ENCODE measurements at regions not wholly inside any gene's neighbourhood (a gene's known extent, or its start where the extent isn't known, plus 50 kb on each side); places are given as distances from the start of the nearest gene placed in this dataset.

DNA sequence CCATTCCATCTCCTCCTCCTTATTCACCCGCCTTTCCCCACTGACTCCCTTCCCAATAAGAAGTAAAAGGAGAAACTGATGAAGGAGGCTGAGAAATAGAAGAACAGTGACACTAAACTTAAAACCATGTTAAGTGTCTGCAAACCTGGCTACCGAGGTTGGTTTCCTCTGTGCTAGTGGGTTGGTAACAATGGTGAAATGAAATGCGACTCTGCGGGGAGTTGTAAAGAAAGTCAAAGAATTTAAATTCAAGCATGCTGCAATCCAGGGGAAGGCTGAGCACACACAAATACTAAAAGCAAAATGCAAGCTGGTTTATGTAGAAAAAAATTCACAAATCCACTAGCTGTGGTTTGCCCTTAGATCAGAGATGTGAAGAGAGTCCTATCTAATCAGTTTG lies 155.2 kb upstream of the PDE10A start:
- no peak overlapping the region for H3K4me3 ChIP-seq (ENCODE audit: low read length)
- TF ChIP-seq, protein P1, sequence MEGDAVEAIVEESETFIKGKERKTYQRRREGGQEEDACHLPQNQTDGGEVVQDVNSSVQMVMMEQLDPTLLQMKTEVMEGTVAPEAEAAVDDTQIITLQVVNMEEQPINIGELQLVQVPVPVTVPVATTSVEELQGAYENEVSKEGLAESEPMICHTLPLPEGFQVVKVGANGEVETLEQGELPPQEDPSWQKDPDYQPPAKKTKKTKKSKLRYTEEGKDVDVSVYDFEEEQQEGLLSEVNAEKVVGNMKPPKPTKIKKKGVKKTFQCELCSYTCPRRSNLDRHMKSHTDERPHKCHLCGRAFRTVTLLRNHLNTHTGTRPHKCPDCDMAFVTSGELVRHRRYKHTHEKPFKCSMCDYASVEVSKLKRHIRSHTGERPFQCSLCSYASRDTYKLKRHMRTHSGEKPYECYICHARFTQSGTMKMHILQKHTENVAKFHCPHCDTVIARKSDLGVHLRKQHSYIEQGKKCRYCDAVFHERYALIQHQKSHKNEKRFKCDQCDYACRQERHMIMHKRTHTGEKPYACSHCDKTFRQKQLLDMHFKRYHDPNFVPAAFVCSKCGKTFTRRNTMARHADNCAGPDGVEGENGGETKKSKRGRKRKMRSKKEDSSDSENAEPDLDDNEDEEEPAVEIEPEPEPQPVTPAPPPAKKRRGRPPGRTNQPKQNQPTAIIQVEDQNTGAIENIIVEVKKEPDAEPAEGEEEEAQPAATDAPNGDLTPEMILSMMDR (conservative IDR thresholded peaks at IDR 0.05; ENCODE audit: low read depth, low read length) = no peak
- no peak for DNase-seq (ENCODE audit: low read depth)

GRCh38 chr6:165817771-165818170 lies 154.7 kb upstream of the PDE10A start:
- TF ChIP-seq, protein P1 (conservative IDR thresholded peaks at IDR 0.05; ENCODE audit: low read depth, low read length) = no peak
- DNase-seq (ENCODE audit: low read depth) = no peak
- H3K4me3 ChIP-seq (ENCODE audit: low read length) = no peak overlapping the region

DNA sequence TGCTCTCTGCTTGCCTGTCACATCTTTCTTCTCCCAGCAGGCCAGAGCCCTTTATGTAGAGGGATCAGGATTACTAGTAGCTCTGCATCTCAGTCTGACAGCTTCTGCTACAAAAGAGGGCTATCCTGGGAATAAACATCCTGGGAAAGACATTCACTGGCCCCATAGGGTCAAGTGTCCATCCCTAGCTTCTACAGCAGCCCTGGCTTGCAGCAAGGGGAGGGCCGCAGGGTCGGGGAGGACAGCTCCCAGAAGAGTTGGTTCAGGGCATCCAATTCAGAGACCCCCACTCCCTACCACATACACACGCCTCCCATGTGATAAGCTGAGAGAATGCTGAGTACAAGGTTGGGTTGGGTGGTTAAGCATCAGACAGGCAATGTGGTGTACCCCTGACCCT lies 154.1 kb upstream of the PDE10A start:
- no peak for DNase-seq (ENCODE audit: low read depth)
- TF ChIP-seq, protein P1 (conservative IDR thresholded peaks at IDR 0.05; ENCODE audit: low read depth, low read length) = no peak
- no peak overlapping the region for H3K4me3 ChIP-seq (ENCODE audit: low read length)

GRCh38 chr6:165814679-165815078 lies 151.6 kb upstream of the PDE10A start:
- TF ChIP-seq, protein P1 (conservative IDR thresholded peaks at IDR 0.05; ENCODE audit: low read depth, low read length) = no peak
- no peak for DNase-seq (ENCODE audit: low read depth)

GRCh38 chr6:165811512-165811911 lies 148.5 kb upstream of the PDE10A start:
- H3K4me3 ChIP-seq (ENCODE audit: low read length) = no peak overlapping the region
- TF ChIP-seq, protein P1 (conservative IDR thresholded peaks at IDR 0.05; ENCODE audit: low read depth, low read length) = no peak
- no peak for DNase-seq (ENCODE audit: low read depth)

More at GRCh38 chr6:165814679-165815078, 151.6 kb upstream of the PDE10A start:
- no peak overlapping the region for H3K4me3 ChIP-seq (ENCODE audit: low read length)

GRCh38 chr6:165808021-165808420 lies 145.0 kb upstream of the PDE10A start:
- DNase-seq (ENCODE audit: low read depth) = no peak
- TF ChIP-seq, protein P1 (conservative IDR thresholded peaks at IDR 0.05; ENCODE audit: low read depth, low read length) = no peak
- no peak overlapping the region for H3K4me3 ChIP-seq (ENCODE audit: low read length)

- DNase-seq (ENCODE audit: low read depth) = no peak
- no peak overlapping the region for H3K4me3 ChIP-seq (ENCODE audit: low read length)
- TF ChIP-seq, protein P1 (conservative IDR thresholded peaks at IDR 0.05; ENCODE audit: low read depth, low read length) = no peak
Measured at GRCh38 chr6:165807249-165807960, 144.4 kb upstream of the PDE10A start.

All from retinal pigment epithelial cell (primary cell).